H9 (cell line): ENCODE measurements at regions not wholly inside any gene's neighbourhood (a gene's known extent, or its start where the extent isn't known, plus 50 kb on each side); places are given as distances from the start of the nearest gene placed in this dataset.
"Not testable (repeated sequence)": the region's sequence is repeated elsewhere in the genome, so short reads cannot be mapped to it uniquely, and the experiment has no call there.

Experiments used
- DNase-seq: peaks from one replicate; pipeline ENCODE4 v3.0.0-alpha.2; 2017
- H2AFZ ChIP-seq: one replicate; pipeline ENCODE4 v1.6.1; 2013; ENCODE audit warnings: mild to moderate bottlenecking, low read length, control low read depth, moderate library complexity
- H2AK5ac ChIP-seq: 2 replicates; pipeline ENCODE4 v1.6.1; 2013; ENCODE audit warnings: low read length, control low read depth, mixed read lengths; ENCODE audit not compliant: insufficient read length
- H2BK120ac ChIP-seq: one replicate; pipeline ENCODE4 v1.6.1; 2013; ENCODE audit warnings: low read depth, mild to moderate bottlenecking, low read length, control low read depth, inconsistent platforms; ENCODE audit not compliant: poor library complexity, severe bottlenecking
- H2BK12ac ChIP-seq: 2 replicates; pipeline ENCODE4 v1.6.1; 2013; ENCODE audit warnings: low read length, control low read depth, mixed read lengths, low read depth; ENCODE audit not compliant: insufficient read length
- H2BK15ac ChIP-seq: 2 replicates; pipeline ENCODE4 v1.6.1; 2013; ENCODE audit warnings: low read depth, low read length, control low read depth
- H2BK20ac ChIP-seq: one replicate; pipeline ENCODE4 v1.6.1; 2013; ENCODE audit warnings: low read depth, mild to moderate bottlenecking, low read length, control low read depth, inconsistent platforms; ENCODE audit not compliant: poor library complexity, severe bottlenecking
- H2BK5ac ChIP-seq: 2 replicates; pipeline ENCODE4 v1.6.1; 2013; ENCODE audit warnings: low read length, control low read depth, mixed read lengths; ENCODE audit not compliant: insufficient read length
- H3K14ac ChIP-seq: 2 replicates; pipeline ENCODE4 v1.6.1; 2013; ENCODE audit warnings: low read length, control low read depth; ENCODE audit not compliant: insufficient read depth
- H3K18ac ChIP-seq: 2 replicates; pipeline ENCODE4 v1.6.1; 2013; ENCODE audit warnings: low read depth, mild to moderate bottlenecking, mixed read lengths, low read length, control low read depth; ENCODE audit not compliant: insufficient read length
- H3K23ac ChIP-seq: 2 replicates; pipeline ENCODE4 v1.6.1; 2013; ENCODE audit warnings: low read length, control low read depth, mixed read lengths, low read depth; ENCODE audit not compliant: insufficient read length
- H3K23me2 ChIP-seq: 2 replicates; pipeline ENCODE4 v1.6.1; 2013; ENCODE audit warnings: low read depth, mild to moderate bottlenecking, mixed read lengths, low read length, control low read depth; ENCODE audit not compliant: insufficient read length, poor library complexity, severe bottlenecking
- H3K27ac ChIP-seq: 2 replicates; pipeline ENCODE4 v1.5.1; 2013; ENCODE audit warnings: low read length, control low read depth, mixed read lengths, low read depth; ENCODE audit not compliant: insufficient read length
- H3K27me3 ChIP-seq: 2 replicates; pipeline ENCODE4 v1.6.1; 2013; ENCODE audit warnings: low read length, control low read depth, inconsistent platforms; ENCODE audit not compliant: insufficient read depth
- H3K4ac ChIP-seq: 2 replicates; pipeline ENCODE4 v1.6.1; 2013; ENCODE audit warnings: low read depth, mild to moderate bottlenecking, control low read depth, inconsistent platforms, low read length, moderate library complexity
- H3K4me1 ChIP-seq: 2 replicates; pipeline ENCODE4 v1.6.1; 2013; ENCODE audit warnings: low read length, control low read depth, inconsistent platforms; ENCODE audit not compliant: insufficient read depth
- H3K4me2 ChIP-seq: 2 replicates; pipeline ENCODE4 v1.6.1; 2013; ENCODE audit warnings: low read length, control low read depth, mixed read lengths; ENCODE audit not compliant: insufficient read length, insufficient read depth
- H3K56ac ChIP-seq: 2 replicates; pipeline ENCODE4 v1.6.1; 2013; ENCODE audit warnings: low read depth, mild to moderate bottlenecking, mixed read lengths, low read length, control low read depth; ENCODE audit not compliant: insufficient read length
- H3K79me1 ChIP-seq: 2 replicates; pipeline ENCODE4 v1.6.1; 2013; ENCODE audit warnings: low read depth, mild to moderate bottlenecking, moderate library complexity, low read length, control low read depth, inconsistent platforms; ENCODE audit not compliant: insufficient read depth, poor library complexity, severe bottlenecking
- H3K79me2 ChIP-seq: 2 replicates; pipeline ENCODE4 v1.6.1; 2013; ENCODE audit warnings: low read length, control low read depth, inconsistent platforms; ENCODE audit not compliant: insufficient read depth
- H3K9ac ChIP-seq: 2 replicates; pipeline ENCODE4 v1.6.1; 2013; ENCODE audit warnings: low read length, control low read depth, mixed read lengths; ENCODE audit not compliant: insufficient read length; ENCODE audit errors: extremely low read depth
- H3K9me3 ChIP-seq: one replicate; pipeline ENCODE4 v1.6.1; 2013; ENCODE audit warnings: low read depth, low read length, inconsistent platforms; ENCODE audit not compliant: control insufficient read depth
- H3T11ph ChIP-seq: one replicate; pipeline ENCODE4 v1.6.1; 2013; ENCODE audit warnings: mild to moderate bottlenecking, low read length, control low read depth, inconsistent platforms
- H4K20me1 ChIP-seq: one replicate; pipeline ENCODE4 v1.6.1; 2013; ENCODE audit not compliant: control insufficient read depth, insufficient read length, insufficient read depth
- H4K5ac ChIP-seq: 2 replicates; pipeline ENCODE4 v1.6.1; 2013; ENCODE audit warnings: low read depth, mild to moderate bottlenecking, mixed read lengths, low read length, control low read depth; ENCODE audit not compliant: insufficient read length
- H4K8ac ChIP-seq: replicated peaks from 2 replicates; pipeline ENCODE4 v1.6.1; 2013; ENCODE audit warnings: low read length, control low read depth, mixed read lengths, low read depth; ENCODE audit not compliant: insufficient read length
- H4K91ac ChIP-seq: 2 replicates; pipeline ENCODE4 v1.6.1; 2013; ENCODE audit warnings: low read depth, mild to moderate bottlenecking, moderate library complexity, mixed read lengths, low read length, control low read depth; ENCODE audit not compliant: insufficient read length
- H3K27ac Mint-ChIP-seq, 3 experiments: 2 replicates in 2 of 3; 3 replicates in 1 of 3; pipeline ENCODE4 v1.8.0; 2020 to 2021; ENCODE audit warnings: mixed read lengths in 3 of 3, mild to moderate bottlenecking in 1 of 3, moderate library complexity in 1 of 3
- H3K27me3 Mint-ChIP-seq: 2 replicates; pipeline ENCODE4 v1.8.0; 2021; ENCODE audit warnings: low read depth, mild to moderate bottlenecking, moderate library complexity, mixed read lengths
- H3K36me3 Mint-ChIP-seq, 3 experiments: 2 replicates in 2 of 3; 3 replicates in 1 of 3; pipeline ENCODE4 v1.8.0; 2020 to 2021; ENCODE audit warnings: low read depth in 3 of 3, mixed read lengths in 3 of 3; ENCODE audit not compliant: insufficient read depth in 1 of 3
- H3K4me1 Mint-ChIP-seq, 2 experiments: 2 replicates each; pipeline ENCODE4 v1.8.0; 2020; ENCODE audit warnings: mixed read lengths in 2 of 2
- H3K4me3 Mint-ChIP-seq, 2 experiments: 2 replicates in 1 of 2; 3 replicates in 1 of 2; pipeline ENCODE4 v1.8.0; 2020 to 2021; ENCODE audit warnings: mild to moderate bottlenecking in 2 of 2, mixed read lengths in 2 of 2, moderate library complexity in 1 of 2
- H3K9me3 Mint-ChIP-seq, 2 experiments: 2 replicates in 1 of 2; 3 replicates in 1 of 2; pipeline ENCODE4 v1.8.0; 2020; ENCODE audit warnings: mild to moderate bottlenecking in 2 of 2, mixed read lengths in 2 of 2, moderate library complexity in 1 of 2
- CTCF ChIP-seq: fragments of 200-600 bp; sonication (generic); conservative IDR thresholded peaks from 3 replicates; pipeline ENCODE4 v1.8.0; 2021; ENCODE audit warnings: antibody characterized with exemption, mild to moderate bottlenecking
- WGBS: extraction: QIAGEN DNeasy Blood & Tissue Kit; methylation state at CpG from one replicate; pipeline ENCODE4 v1.1.7; 2013; ENCODE audit warnings: missing lambda C conversion rate, low lambda C conversion rate, mixed read lengths; ENCODE audit not compliant: insufficient read length; ENCODE audit errors: extremely low coverage; 5-methylcytosine and 5-hydroxymethylcytosine counted together

- H3K4me3 Mint-ChIP-seq = no peak overlapping the region
- H4K5ac ChIP-seq = no peak overlapping the region
- no peak for TF ChIP-seq CTCF
- H2BK20ac ChIP-seq = no peak overlapping the region
- H3K9me3 ChIP-seq = peaks cover 9% of the 10 kb centered on the region
- peaks cover 57 to 63% of the 10 kb centered on the region in 2 experiments for H3K9me3 Mint-ChIP-seq
- no peak overlapping the region for H2AFZ ChIP-seq
- H3K4me1 ChIP-seq = no peaks in the 10 kb centered on the region
- no peak overlapping the region for H2BK120ac ChIP-seq
- no peak overlapping the region for H3K9ac ChIP-seq
- no peak overlapping the region for H3K23ac ChIP-seq
- no peak overlapping the region for H3K4ac ChIP-seq
- no peak overlapping the region for H4K8ac ChIP-seq
- H4K20me1 ChIP-seq = no peaks in the 10 kb centered on the region
- WGBS = no CpG with 5 or more reads among the region's 30 CpGs
- no peak overlapping the region for H2BK15ac ChIP-seq
- no peak overlapping the region for H3K56ac ChIP-seq
- no peak overlapping the region for H3K4me2 ChIP-seq
- no peak overlapping the region for H3K18ac ChIP-seq
- no peak overlapping the region for H3T11ph ChIP-seq
- no peaks in the 10 kb centered on the region for H3K4me1 Mint-ChIP-seq
- H3K27ac ChIP-seq = no peak overlapping the region
- no peak overlapping the region for H2BK5ac ChIP-seq
- H3K36me3 Mint-ChIP-seq = peaks cover 0 to 5% (median 3%) of the 10 kb centered on the region in 3 experiments; a peak in 4 of 7 replicates
- no peak overlapping the region for H3K14ac ChIP-seq
- H3K79me2 ChIP-seq = no peaks in the 10 kb centered on the region
- no peak for DNase-seq
- no peak overlapping the region for H4K91ac ChIP-seq
- no peaks in the 10 kb centered on the region for H3K27me3 ChIP-seq
- H3K27ac Mint-ChIP-seq = no peak overlapping the region
- H2AK5ac ChIP-seq = no peak overlapping the region
- H3K23me2 ChIP-seq = no peaks in the 10 kb centered on the region
- H3K27me3 Mint-ChIP-seq = no peaks in the 10 kb centered on the region
- H2BK12ac ChIP-seq = no peak overlapping the region
- H3K79me1 ChIP-seq = no peaks in the 10 kb centered on the region
Measured at GRCh38 chr18:15165048-15165447, 417.1 kb downstream of the ANKRD30B start.

GRCh38 chr18:15193028-15193427 is 445.1 kb downstream of the ANKRD30B start:
- not testable (repeated sequence) for H4K8ac ChIP-seq, H3K9ac ChIP-seq, DNase-seq, H3K18ac ChIP-seq, H2AFZ ChIP-seq, H2BK5ac ChIP-seq, H3K4me1 Mint-ChIP-seq, H3K4ac ChIP-seq, H3K4me3 Mint-ChIP-seq, H3K4me2 ChIP-seq, H3K79me2 ChIP-seq, H3K14ac ChIP-seq, H4K91ac ChIP-seq, H3K27me3 Mint-ChIP-seq, H3K4me1 ChIP-seq, H3K36me3 Mint-ChIP-seq, H3K27ac Mint-ChIP-seq, H4K5ac ChIP-seq, H3K23ac ChIP-seq, H3K27ac ChIP-seq, H3K9me3 ChIP-seq, H3T11ph ChIP-seq, H3K27me3 ChIP-seq, H3K56ac ChIP-seq, H3K23me2 ChIP-seq, H2BK12ac ChIP-seq, H4K20me1 ChIP-seq, H2AK5ac ChIP-seq, H3K79me1 ChIP-seq, H2BK20ac ChIP-seq, H2BK120ac ChIP-seq, H2BK15ac ChIP-seq
- peaks cover 35 to 36% of the 10 kb centered on the region in 2 experiments for H3K9me3 Mint-ChIP-seq
- 100% methylated on average over 1 of the region's 2 CpGs for WGBS
